ENCODE measurements at regions not wholly inside any gene's neighbourhood (a gene's known extent, or its start where the extent isn't known, plus 50 kb on each side); places are given as distances from the start of the nearest gene placed in this dataset.
A peak's percentile ranks its signal among the peaks of the same experiment; 100 is the strongest.

DNA sequence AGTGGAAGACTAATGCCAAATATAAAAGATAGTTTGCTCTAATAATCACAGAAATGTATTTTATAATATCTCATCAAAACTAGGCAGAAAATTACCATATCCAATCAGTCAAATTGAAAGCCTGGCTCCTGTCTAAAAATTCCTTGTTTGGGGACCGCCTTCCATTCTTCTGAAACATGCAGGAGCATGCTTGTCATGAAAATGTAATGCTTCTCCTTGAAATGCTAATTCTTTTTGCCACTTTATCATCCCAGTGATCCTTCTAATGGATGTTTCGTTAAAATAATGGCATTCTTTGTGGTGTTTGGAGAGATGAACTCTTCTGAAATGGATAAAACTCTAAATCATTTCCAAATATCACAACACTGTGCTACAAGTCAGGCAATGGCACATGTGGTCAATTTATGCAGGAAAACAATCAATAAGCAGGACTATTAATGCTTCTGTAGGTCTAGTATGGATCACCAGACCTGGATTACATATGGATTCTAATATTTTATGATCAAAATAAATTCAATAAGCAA, 1039.1 kb upstream of the NXPH2 start:
- no peak for DNase-seq

- no peak for DNase-seq
Measured at GRCh38 chr2:139814458-139814857, 1034.3 kb upstream of the NXPH2 start.

DNA sequence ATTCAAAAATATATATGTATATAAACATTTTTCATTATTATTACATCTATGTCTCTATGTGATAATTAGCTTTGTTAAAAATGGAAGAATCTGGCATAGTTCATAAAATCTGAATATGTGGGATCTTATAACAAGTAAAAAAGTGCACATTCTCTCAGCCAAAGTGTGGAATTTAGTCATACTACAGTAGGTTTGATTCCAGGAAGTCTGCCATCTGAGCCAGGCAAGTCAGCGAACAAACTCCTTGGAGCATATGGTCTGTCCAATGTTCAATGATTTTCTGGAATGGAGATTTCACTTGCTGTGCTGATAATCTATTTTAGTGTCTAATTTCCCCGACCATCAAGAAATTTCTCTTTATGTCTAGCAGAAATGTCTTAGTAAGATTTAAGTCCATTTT, 1033.2 kb upstream of the NXPH2 start:
- DNase-seq: no peak

GRCh38 chr2:139805441-139805840, 1025.3 kb upstream of the NXPH2 start:
- no peak for DNase-seq

DNA sequence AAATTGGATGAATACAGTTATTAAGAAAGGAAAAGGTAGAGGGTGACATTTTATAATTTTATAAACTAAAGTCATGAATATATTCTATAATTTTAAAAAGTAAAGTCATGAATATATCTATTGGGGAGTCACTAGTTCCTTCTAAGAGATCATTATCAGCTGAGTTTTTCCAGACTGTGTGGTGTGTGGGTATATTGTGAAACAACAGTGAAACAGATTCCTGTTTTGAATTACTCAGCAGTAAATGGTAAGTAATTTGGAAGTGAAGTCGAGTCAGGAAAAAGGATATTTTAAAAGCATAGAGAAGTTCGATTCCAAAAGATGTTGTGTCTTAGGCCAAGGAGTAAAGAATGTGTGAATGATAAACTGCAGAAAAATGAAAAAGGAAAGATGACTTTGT, 1018.2 kb upstream of the NXPH2 start:
- no peak for DNase-seq

- peak; percentile 16 for DNase-seq
Measured at GRCh38 chr2:139790807-139791752, 1010.9 kb upstream of the NXPH2 start.

DNA sequence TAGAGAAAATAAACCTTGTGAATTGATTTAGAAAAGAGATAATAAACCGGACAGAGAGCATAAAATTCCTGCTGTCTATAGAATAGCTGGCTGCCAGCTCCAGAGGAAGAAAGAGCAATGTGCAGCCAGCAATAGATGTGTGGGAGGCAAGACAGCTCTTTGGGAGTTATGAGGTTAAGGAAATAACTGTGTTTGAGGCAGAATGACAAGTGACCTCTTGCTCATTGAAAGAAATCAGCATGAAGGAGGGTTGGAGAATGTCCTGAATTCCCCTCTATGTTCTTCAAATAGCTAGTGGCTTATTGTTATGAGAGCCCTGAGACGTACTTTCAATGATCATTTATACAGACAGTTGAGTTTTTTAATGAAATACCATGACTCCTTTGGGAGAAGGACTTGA, 1009.9 kb upstream of the NXPH2 start:
- DNase-seq: no peak

DNA sequence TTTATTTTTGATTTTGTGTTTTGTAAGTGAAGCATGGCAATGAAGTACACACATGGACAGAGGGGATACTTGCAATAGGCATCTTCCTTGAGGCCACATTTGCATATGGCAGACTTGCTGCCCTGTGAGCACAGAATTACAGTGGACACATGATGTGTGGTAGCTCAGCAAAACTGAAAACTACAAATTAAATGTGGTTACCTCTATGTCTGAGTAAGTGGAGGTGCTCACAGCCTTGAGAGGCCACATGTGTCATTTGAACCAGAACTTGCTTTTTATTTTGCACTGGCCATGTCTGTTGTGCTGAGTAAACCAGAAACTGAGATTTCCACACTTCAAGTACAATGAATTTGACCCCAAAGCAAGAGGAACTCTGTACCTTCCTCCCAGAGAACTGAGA, 998.5 kb upstream of the NXPH2 start:
- DNase-seq: no peak

DNA sequence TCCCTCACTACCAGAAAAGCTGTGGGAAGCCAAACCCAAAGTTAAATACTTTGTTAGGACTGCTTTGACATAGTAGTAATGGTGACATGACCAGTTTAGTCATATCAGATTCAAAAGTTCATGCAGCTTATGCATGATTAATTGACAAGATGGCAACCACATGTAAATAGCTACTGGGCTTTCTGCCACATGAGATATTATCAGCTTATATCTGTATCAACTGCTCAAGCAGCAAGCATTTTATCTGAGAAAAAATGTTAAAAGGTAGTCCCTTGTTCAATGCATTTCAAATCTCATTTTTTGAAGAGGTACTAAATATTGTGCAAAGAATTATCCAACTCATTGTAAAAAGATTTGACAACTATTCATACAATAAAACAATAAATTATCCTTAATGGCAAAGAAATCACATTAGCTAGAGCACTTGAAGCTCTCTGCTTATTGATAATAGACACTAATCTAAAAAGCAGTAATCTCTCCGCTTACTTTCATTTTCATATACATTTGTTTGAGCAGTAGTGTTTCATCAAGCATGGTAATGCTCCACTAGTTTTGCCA, 993.6 kb upstream of the NXPH2 start:
- DNase-seq: no peak

- DNase-seq: no peak
Measured at GRCh38 chr2:139769633-139770032, 989.4 kb upstream of the NXPH2 start.

GRCh38 chr2:139763705-139764104, 983.5 kb upstream of the NXPH2 start:
- no peak for DNase-seq

DNA sequence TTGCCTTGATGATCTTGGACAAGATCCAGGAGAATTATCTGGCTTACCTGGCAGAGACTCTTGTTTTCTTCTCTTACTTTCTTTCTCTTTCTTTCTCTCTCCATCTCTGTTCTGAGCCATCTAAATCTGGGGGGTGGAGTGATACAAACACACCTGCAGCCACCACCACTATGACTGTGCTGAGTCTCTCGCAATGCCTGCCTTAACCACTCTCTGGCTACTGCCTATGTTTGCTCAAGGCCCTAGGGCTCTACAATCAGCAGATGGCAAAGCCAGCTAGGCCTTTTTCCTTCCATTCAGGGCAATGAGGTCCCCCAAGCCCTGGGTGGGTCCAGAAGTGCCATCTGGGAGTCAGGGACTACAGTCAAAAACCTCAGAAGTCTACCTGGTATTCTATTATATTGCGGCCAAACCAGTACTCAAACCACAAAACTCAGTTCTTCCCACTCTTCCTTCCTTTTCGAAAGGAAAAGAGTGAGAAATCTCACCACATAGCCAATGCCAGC, 978.9 kb upstream of the NXPH2 start:
- DNase-seq: no peak

DNA sequence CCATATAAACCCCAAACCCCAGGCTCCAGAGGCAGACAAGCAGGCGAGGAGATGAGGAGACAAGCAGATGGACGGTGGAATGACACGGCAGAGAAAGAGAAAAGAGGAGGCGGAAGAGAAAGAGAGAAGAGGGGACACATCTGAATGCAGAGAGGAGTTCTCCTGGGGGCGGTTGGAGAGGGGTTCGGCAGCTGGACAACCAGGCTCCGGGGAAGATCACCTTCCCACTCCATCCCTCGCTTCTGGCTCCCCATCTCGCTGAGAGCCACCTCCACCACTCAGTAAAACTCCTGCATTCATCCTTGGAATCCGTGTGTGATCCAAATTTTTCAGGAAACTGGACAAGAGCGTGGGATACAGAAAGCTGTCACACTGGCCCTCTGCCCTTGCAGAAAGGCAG, 966.7 kb upstream of the NXPH2 start:
- DNase-seq: no peak

GRCh38 chr2:139744273-139744672, 964.1 kb upstream of the NXPH2 start:
- no peak for DNase-seq

DNA sequence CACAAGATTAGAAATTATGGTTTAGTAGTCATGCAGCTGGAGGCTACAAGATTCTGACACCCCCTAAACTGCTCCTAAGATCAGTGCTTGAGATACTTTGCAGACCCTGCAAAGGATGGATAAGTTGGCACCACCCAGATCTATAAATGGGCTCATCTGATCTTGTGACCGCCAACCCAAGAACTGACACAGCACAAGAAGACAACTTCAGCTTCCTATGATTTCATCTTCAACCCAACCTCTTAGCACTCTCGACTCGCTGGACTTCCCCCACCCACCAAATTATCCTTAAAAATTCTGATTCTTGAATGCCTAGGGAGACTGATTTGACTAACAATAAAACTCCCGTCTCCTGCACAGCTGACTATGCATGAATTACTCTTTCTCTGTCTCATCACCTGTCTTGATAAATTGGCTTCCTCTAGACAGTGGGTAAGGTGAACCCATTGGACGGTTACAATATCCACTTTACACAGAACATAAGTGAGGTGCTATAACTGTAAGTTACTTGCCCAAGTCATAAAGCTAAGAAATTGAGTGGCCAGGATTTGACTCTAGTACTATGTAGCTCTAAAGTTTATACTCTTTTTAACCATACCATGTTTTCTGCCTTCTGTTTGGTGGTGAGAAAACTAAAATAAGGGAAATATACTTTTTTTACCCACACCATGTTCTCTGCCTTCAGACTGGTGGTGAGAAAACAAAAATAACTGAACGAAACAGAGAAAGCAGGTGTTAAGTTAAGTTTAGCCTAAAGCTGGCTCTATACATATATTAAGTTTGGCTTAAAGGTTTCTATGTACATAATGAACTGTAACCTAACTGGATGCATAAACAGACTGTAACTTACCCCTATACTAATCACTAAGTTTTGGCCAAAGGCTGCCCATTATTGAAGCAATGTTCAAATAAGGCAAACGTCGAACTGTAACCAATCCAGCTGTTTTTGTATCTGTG, 962.3 kb upstream of the NXPH2 start:
- no peak for DNase-seq

DNA sequence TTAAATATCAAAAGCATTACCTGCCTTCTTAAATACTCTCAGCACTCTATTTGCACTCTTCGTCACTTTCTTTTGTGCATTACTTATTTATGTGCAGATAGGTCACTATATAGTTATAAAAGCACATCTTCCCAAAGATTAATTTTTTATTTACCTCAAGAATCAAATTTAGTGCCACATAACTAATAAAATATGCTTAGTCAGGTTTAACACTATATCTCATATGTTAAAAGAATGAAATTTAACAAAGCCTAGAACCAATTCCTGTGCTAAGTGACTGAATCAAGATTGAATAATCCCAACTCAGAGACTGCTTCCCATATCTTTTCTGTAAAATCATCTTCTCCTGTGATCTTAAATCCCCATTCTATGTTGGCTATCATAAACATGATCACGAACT, 957.5 kb upstream of the NXPH2 start:
- DNase-seq: no peak

- DNase-seq: no peak
Measured at GRCh38 chr2:139730197-139730596, 950.0 kb upstream of the NXPH2 start.

GRCh38 chr2:139721411-139721995, 941.3 kb upstream of the NXPH2 start:
- no peak for DNase-seq

DNA sequence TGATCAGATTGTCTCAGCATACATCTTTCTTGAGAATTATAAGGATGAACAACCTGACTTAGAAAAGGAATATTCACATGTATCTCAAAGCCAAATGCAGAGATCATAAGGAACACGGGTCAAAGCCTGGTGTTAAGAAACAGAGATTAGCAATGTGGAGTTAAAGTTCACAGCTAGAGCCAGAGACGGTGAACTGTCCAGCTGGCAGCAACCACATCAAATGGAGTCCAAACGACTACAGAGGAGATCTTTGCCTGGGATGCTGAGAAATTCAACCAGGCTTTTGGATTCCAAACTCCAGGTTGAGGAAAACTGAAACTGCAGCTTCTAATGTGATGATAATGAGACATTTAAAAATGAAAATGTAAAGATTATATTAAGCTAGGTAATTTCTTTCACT, 939.9 kb upstream of the NXPH2 start:
- DNase-seq: no peak

GRCh38 chr2:139704606-139705005, 924.4 kb upstream of the NXPH2 start:
- DNase-seq: no peak

DNA sequence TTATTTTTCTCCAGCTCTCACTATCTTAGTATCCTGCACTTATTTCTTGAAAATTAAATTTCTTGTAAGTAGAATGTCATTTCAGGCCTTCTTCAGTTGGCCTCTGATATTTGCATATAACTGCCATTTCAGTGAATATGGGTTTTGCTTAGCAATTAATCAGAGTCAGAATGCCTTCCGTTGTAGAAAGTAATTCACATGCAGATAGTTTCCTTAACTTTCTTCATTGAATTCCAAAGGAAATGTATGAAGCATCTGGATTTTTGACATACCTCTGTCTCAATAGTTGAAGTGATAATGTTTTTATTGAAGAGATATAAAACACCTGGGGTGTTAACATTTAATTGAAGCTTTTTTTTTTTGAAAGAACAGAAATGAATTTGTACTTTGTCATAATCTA, 914.1 kb upstream of the NXPH2 start:
- no peak for DNase-seq

GRCh38 chr2:139686205-139686604, 906.0 kb upstream of the NXPH2 start:
- no peak for DNase-seq
